PC-9 (cell line): ENCODE measurements at regions not wholly inside any gene's neighbourhood (a gene's known extent, or its start where the extent isn't known, plus 50 kb on each side); places are given as distances from the start of the nearest gene placed in this dataset.

Source experiments
- BruUV-seq: library from RNA; stranded (reverse); fragments of 400-500 nt; replicated peaks from 2 replicates; lab custom pipeline; 2021; lab: Mats Ljungman, UMichigan
- CTCF ChIA-PET: fragments of 300-600 bp; sonication (Branson Sonifier 250); formaldehyde crosslinking; loops from one replicate; lab custom pipeline; 2022; ENCODE audit warnings: antibody characterized with exemption; lab: Charles Lee
- POLR2A ChIA-PET: fragments of 300-600 bp; sonication (Branson Sonifier 250); formaldehyde crosslinking; loops from one replicate; lab custom pipeline; 2022; ENCODE audit warnings: antibody characterized with exemption; ENCODE audit not compliant: unreplicated experiment; lab: Charles Lee
- DNase-seq, 2 experiments: peaks; one replicate each; pipeline versions ENCODE4 v3.0.0 to v3.0.0-alpha.2; 2015 to 2022; ENCODE audit warnings: mixed read lengths in 1 of 2
- H2AFZ ChIP-seq: fragments of 200-600 bp; sonication (generic); 2 replicates; pipeline ENCODE4 v1.8.1; 2017; ENCODE audit warnings: antibody characterized with exemption
- H3F3A ChIP-seq: fragments of 200-600 bp; sonication (generic); 2 replicates; pipeline ENCODE4 v1.8.1; 2017; ENCODE audit warnings: antibody characterized with exemption, mild to moderate bottlenecking, low read depth; ENCODE audit not compliant: insufficient read depth
- H3K27ac ChIP-seq: fragments of 200-600 bp; sonication (generic); 2 replicates; pipeline ENCODE4 v1.6.1; 2016; ENCODE audit warnings: mixed run types
- H3K27me3 ChIP-seq: fragments of 200-600 bp; sonication (generic); 2 replicates; pipeline ENCODE4 v1.6.1; 2016; ENCODE audit warnings: low read depth, mixed run types; ENCODE audit not compliant: insufficient read depth
- H3K36me3 ChIP-seq: fragments of 200-600 bp; sonication (generic); 2 replicates; pipeline ENCODE4 v1.6.1; 2016; ENCODE audit warnings: low read depth, mixed run types
- H3K4me1 ChIP-seq: fragments of 200-600 bp; sonication (generic); replicated peaks from 2 replicates; pipeline ENCODE4 v1.6.1; 2016; ENCODE audit warnings: mixed run types; ENCODE audit not compliant: insufficient read depth
- H3K4me2 ChIP-seq: fragments of 200-600 bp; sonication (generic); 2 replicates; pipeline ENCODE4 v1.6.1; 2017; ENCODE audit warnings: mixed run types
- H3K4me3 ChIP-seq: fragments of 200-600 bp; sonication (generic); 2 replicates; pipeline ENCODE4 v1.6.1; 2016; ENCODE audit warnings: mixed run types
- H3K79me2 ChIP-seq: fragments of 200-600 bp; sonication (generic); 2 replicates; pipeline ENCODE4 v1.6.1; 2017; ENCODE audit warnings: low read depth, mixed run types
- H3K9me2 ChIP-seq: fragments of 200-600 bp; sonication (generic); 2 replicates; pipeline ENCODE4 v1.8.1; 2017; ENCODE audit warnings: mild to moderate bottlenecking; ENCODE audit not compliant: insufficient read depth
- H3K9me3 ChIP-seq: fragments of 200-600 bp; sonication (generic); 2 replicates; pipeline ENCODE4 v1.8.1; 2016; ENCODE audit warnings: low read depth; ENCODE audit not compliant: insufficient read depth
- H4K20me1 ChIP-seq: fragments of 200-600 bp; sonication (generic); 2 replicates; pipeline ENCODE4 v1.8.1; 2017; ENCODE audit not compliant: insufficient read depth
- CTCF ChIP-seq: fragments of 200-600 bp; sonication (generic); conservative IDR thresholded peaks from 2 replicates; pipeline ENCODE4 v1.6.1; 2017; ENCODE audit warnings: mixed run types, antibody characterized with exemption, mild to moderate bottlenecking, moderate library complexity
- EZH2 ChIP-seq: fragments of 200-600 bp; sonication (generic); IDR thresholded peaks from 2 replicates; pipeline ENCODE4 v1.8.0; 2017; ENCODE audit warnings: antibody characterized with exemption, low read depth
- intact Hi-C: fragments of 100-400 bp; cut with micrococcal nuclease; formaldehyde crosslinking; loops from one replicate; pipeline ENCODE4 v1.10.0; 2022; ENCODE audit not compliant: unreplicated experiment

- CTCF ChIA-PET: no interaction called here
- Histone ChIP-seq H3K4me3 (no peak overlapping the region), H4K20me1 (no peaks in the 10 kb centered on the region), H3K9me3 (no peaks in the 10 kb centered on the region), H3F3A (no peaks in the 10 kb centered on the region), H3K36me3 (no peaks in the 10 kb centered on the region), H3K27ac (no peak overlapping the region), H3K9me2 (no peaks in the 10 kb centered on the region), H3K4me1 (no peaks in the 10 kb centered on the region), H3K79me2 (no peaks in the 10 kb centered on the region), H3K27me3 (no peaks in the 10 kb centered on the region), H3K4me2 (no peak overlapping the region), H2AFZ (no peak overlapping the region)
- no peak for TF ChIP-seq EZH2
- TF ChIP-seq CTCF: no peak
- intact Hi-C loops: no loop called here
- POLR2A ChIA-PET: no interaction called here
- no TSS peak for BruUV-seq
- DNase-seq: no peak
Observed at GRCh38 chr9:23117616-23118015, 671.0 kb downstream of the DMRTA1 start.

GRCh38 chr9:23120630-23121029 lies 674.0 kb downstream of the DMRTA1 start:
- intact Hi-C loops: no loop called here
- Histone ChIP-seq H3K36me3 (no peaks in the 10 kb centered on the region), H3K79me2 (no peaks in the 10 kb centered on the region), H3K4me2 (no peak overlapping the region), H3F3A (no peaks in the 10 kb centered on the region), H3K9me2 (no peaks in the 10 kb centered on the region), H4K20me1 (no peaks in the 10 kb centered on the region), H3K27me3 (no peaks in the 10 kb centered on the region), H3K27ac (no peak overlapping the region), H3K4me1 (no peaks in the 10 kb centered on the region), H3K9me3 (no peaks in the 10 kb centered on the region), H3K4me3 (no peak overlapping the region), H2AFZ (no peak overlapping the region)
- BruUV-seq: no TSS peak
- no peak for TF ChIP-seq EZH2
- ChIA-PET CTCF (no interaction called here), POLR2A (no interaction called here)
- DNase-seq: no peak

GRCh38 chr9:23123048-23123632 lies 676.5 kb downstream of the DMRTA1 start:
- POLR2A ChIA-PET: no interaction called here
- TF ChIP-seq CTCF (peak; percentile 76), EZH2 (no peak)
- no peaks in the 10 kb centered on the region for H3K79me2 ChIP-seq
- H3K4me1 ChIP-seq: no peaks in the 10 kb centered on the region
- no peaks in the 10 kb centered on the region for H3K9me2 ChIP-seq
- BruUV-seq: no TSS peak
- intact Hi-C loops: no loop called here
- H2AFZ ChIP-seq: no peak overlapping the region
- CTCF ChIA-PET: no interaction called here
- H3K27me3 ChIP-seq: no peaks in the 10 kb centered on the region
- no peaks in the 10 kb centered on the region for H3K36me3 ChIP-seq
- H3F3A ChIP-seq: no peaks in the 10 kb centered on the region
- H3K4me3 ChIP-seq: no peak overlapping the region
- no peak overlapping the region for H3K27ac ChIP-seq
- no peaks in the 10 kb centered on the region for H3K9me3 ChIP-seq
- DNase-seq: peak in 1 of 2 experiments; percentile 0
- no peak overlapping the region for H3K4me2 ChIP-seq
- H4K20me1 ChIP-seq: no peaks in the 10 kb centered on the region

- POLR2A ChIA-PET: no interaction called here
Observed at GRCh38 chr9:23145467-23145866, 680.6 kb downstream of the ELAVL2 start.

More at GRCh38 chr9:23145467-23145866, 680.6 kb downstream of the ELAVL2 start:
- no peaks in the 10 kb centered on the region for H3K36me3 ChIP-seq
- TF ChIP-seq CTCF (no peak), EZH2 (no peak)
- H3K9me2 ChIP-seq: no peaks in the 10 kb centered on the region
- no peaks in the 10 kb centered on the region for H3K9me3 ChIP-seq
- intact Hi-C loops: no loop called here
- no peaks in the 10 kb centered on the region for H3K4me1 ChIP-seq
- H4K20me1 ChIP-seq: no peaks in the 10 kb centered on the region
- no peaks in the 10 kb centered on the region for H3K79me2 ChIP-seq
- DNase-seq: no peak
- no peak overlapping the region for H3K27ac ChIP-seq
- no peak overlapping the region for H3K4me2 ChIP-seq
- H3K27me3 ChIP-seq: no peaks in the 10 kb centered on the region
- no peak overlapping the region for H3K4me3 ChIP-seq
- no peak overlapping the region for H2AFZ ChIP-seq
- BruUV-seq: no TSS peak
- CTCF ChIA-PET: no interaction called here
- no peaks in the 10 kb centered on the region for H3F3A ChIP-seq
